ENCODE measurements at regions not wholly inside any gene's neighbourhood (a gene's known extent, or its start where the extent isn't known, plus 50 kb on each side); places are given as distances from the start of the nearest gene placed in this dataset.
A peak's percentile ranks its signal among the peaks of the same experiment; 100 is the strongest.

DNA sequence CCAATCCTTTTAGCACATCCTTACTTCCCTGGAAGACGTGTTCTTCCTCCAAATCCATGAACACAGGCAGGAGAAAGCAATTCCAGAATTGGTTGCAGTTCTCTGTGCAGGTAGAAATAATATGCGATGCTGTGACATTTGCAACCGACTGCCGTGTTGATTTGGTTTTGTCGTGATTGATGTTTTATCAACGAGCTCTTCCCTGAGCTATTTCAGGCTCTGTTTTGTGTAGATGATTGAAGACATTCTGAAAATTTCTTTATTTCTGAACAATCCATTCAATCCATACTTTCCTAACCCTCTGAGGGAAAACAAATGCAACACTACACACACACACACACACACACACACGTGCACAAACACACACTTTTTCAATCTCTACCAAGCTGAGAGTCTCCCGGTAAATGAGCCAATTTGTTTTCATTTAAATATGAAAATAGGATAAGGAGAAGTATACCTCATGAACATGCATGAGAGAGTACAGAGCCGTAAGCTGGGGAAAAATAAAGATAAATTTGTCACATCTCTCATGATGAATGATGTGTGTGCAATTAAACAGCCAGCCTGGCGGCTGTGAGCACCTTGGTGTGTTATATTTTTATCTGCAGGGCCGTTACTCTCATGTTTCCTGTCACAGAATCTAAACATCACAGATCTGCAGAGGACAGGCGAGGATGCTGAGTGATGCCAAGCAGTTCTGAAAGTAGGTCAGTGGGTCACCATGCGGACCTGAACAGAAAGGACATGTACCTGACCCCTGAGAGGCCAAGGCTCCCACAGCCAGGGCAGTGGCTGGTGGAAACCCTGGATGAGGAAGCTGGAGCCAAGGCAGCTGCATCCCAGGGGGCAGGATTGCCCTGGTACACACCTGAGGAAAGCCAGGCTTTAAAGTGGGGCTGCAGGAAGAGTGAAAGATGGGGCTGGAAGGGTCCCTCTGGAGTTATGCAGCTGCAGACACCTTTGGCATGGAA, 64.8 kb downstream of the PDCL3 start:
- DNase-seq: no peak

DNA sequence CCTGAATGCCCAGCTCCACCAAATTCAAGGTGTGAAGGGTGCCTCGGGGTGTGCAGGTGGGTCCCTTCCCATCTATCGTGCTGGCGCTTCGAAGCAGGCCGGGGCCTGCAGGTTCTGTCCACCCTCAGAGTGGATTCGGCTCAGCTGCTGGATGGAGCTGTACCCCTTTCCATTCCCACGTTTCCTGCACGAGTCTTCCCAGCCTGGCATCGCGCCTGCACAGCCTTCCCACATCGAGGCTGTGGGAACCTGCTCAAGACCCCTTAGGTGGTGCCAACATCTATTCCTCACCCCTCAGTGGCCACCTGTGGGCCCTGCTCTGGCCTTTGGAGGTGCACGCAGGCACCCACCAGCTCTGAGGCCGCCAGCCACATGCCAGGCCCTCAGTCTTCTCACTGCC, 65.7 kb downstream of the PDCL3 start:
- DNase-seq: no peak

DNA sequence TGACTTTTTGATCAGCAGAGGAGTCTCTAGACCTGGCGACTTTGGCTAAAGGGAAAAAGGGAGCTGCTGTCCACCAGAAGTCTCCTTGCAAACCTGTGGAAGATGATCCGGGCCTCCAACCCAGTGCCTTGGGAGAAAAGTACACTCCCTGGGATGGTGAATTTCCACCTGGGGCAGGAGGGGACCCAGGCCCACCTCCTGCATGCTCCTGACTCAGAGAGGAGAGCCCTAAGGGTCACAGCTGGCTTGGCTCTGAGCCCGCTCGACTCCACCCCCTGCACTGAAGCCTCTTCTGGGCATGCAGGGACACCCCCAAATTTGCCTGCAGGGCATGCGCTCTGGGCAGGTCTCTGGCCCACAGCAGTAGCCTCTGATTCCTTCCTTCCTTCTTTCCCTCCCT, 66.5 kb downstream of the PDCL3 start:
- DNase-seq: no peak

DNA sequence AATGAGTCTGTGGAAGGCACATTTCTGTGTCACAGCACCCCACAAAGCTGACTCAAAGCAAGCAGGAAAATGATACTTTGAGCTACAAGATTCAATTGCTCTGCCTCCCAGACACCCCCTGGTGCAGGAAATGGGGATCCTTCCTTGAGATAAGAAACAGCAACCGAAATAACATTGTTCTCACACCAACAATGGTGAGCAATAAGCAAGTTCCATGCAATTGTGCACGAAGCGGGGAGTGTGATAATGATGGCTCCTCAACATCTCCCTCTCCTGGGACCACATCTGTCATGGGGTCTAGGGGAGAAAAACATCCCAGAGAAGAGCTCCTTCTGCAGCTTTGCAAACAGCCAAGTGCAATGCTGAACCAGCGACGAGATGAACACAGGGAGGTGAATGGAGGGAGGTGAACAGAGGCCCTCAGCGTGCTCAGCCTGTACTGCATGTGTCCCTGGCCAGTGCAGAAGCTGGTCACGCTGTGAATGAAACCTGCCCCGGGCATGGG, 67.7 kb downstream of the PDCL3 start:
- no peak for DNase-seq

DNA sequence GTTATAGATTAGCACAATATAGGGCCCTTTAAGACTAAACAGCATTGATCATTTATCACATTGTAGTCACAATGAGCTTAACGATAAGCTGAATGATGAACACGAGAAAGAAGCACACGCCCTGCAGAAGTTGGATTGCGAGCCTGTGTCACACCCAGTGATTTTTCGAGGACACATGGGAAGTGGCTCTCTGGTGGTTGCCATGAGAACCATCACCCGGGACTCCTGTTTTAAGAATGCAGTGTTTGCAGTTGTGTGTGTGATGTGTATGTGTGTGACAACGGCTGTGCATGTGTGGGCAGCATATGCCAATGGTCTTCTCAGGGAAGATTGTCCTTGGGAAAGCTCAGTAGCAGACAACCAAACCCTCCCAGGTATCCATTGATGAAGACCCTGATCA, 69.2 kb downstream of the PDCL3 start:
- DNase-seq: no peak

DNA sequence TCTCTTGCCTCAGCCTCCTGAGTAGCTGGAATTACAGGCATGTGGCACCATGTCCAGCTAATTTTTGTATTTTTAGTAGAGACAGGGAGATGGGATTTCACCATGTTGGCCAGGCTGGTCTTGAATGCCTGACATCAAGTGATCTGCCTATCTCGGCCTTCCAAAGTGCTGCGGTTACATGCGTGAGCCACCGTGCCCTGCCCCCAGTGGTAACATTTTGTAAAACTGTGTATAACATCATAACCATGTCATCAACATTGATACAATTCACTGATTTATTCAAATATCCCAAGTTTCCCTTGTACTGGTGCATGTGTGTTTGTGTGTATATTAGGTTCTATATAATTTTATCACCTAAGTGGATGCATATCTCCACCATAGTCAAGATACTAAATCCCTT, 70.0 kb downstream of the PDCL3 start:
- DNase-seq: no peak

DNA sequence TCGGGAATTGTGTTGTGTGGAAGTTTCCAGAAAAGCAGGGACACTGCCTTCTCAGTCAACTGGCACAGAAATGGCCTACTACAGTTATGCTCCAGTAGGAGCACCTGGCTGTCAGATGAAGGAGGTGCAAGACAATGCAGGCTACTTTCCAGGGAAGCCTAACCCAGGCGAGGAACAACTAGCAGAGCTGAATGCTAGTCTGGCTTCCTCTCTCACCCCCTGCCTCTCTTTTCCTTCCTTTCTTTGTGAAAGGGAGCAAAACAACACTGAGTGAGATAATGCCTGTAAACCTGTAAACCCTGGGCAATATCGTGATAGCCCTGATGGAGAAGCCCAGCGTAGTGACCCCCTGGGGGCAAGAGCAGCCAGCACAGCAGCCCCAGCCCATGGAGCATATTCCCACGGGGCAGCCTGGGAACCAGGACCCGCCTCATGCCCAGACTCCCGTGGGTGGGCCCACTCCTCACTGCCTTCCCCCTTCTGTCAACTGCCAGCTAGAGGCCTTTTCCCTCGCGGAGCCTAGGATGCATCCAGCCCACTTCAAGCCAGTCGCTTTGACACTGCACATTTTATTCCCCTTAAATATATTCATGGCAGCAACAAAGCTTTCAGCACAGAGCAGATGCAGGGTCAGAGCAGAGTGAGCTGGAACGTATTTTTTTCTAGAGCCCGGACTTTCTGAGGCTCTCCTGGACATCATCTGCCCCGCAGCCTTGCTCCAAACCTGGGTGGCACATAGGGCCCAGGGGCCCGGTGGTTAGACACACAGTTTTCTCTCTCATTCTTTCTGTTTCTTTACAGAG, 77.0 kb downstream of the PDCL3 start:
- no peak for DNase-seq

DNA sequence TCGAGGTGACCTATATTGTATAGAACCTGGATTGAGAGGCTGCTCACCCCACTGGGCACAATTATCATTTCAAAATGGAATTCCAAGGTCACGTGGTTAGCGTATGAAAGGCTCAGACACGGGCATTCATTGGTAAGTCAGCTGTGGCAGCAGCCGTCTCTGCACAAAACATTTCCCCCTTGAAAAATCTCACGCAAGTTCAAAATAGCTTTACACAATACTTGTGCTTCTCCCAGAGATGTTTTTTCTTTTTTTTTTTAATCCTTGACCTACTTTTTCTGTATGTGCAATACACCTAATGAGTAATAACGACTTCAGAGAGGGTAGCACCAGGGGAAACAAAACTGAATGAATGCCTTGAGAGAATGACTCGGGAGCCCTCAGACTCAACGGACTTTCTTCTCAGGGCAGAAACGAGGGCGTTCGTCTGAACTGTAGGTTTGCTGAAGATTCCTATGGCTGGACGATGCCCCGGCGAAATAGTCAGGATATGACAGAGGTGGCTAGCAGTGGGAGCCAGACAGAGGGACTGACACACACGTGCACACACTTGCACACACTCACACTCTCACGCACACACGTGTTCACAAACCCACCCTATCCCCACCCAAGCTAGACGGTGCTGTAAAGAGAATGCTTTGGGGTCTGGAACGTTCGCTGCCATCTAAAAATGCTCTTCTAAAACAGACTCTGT, 77.8 kb downstream of the PDCL3 start:
- DNase-seq: no peak

DNA sequence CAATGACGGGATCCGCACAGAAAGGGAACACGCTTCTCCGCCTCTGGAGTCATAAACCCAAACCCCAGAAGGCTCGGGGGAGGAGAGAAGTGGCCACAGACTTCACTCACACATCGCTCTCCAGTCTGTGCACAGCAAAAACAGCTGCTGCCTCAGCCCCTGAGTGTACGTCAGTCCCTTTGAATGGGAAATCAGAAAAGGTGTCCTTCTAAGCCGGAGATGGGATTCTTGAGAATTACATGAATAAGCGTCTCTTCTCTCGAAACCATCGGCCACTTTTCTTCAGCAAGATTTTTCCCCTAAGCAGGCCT, 78.3 kb downstream of the PDCL3 start:
- no peak for DNase-seq

DNA sequence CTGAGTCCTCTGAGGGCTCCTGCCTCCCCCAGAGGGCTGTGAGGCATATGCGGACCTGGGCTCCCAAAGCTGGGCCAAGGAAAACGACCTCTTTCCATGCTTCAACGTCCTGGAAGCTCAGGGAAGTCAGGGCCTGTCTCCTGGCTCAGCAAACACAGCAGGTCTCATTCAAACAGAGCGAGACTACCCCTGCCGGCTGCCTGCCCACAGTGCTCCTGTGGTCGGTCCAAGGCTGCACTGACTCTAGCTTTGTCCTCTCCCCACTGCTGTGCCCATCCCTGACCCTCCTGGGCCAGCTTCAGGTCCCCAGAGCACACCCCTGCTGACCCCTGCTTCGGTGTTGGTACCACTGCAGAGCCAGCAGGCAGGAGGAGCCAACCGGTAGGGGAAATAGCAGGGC, 79.6 kb downstream of the PDCL3 start:
- no peak for DNase-seq

DNA sequence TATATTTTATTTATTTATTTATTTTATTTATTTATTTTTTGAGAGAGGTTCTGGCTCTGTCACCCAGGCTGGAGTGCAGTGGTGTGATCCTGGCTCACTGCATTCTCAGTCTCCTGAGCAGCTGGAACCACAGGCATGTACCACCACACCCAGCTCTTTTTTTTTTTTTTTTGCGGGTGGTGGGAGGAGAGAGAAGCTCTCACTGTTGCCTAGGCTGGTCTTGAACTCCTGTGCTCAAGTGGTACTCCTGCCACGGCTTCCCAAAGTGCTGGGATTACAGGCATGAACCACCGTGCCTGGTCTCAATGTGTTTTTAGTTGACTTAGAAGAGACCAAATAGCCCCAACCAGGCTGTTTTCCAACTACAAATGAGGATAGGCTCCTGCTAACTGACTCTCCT, 80.7 kb downstream of the PDCL3 start:
- no peak for DNase-seq

DNA sequence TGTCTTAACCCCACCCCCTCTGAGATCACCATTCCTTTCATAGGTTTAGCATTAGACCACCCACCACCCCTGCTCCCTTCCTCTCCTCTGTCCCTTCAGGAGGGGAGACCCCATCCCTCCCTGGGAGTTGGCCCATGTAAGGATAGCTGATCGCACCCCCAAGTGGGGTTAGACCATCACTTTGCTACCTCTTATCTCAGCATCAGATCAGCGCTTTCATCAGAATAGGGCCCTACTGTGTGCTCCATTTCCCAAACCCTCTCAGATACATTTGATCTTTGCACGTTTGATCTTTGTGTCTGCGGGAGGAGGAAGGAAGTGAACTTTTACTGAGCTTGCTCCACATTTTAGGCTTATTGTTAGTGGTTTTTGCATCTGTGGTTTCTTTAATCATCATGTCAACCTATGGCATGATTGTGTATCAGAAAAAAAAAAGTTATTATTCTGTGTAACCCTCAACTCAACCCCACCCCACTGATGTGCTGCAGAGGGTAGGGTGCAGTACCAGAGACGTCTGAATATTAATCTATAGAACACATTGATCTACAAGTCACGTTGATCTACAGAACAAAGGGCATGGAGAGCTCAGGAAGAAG, 81.2 kb downstream of the PDCL3 start:
- peak; percentile 4 to 15 for DNase-seq

DNA sequence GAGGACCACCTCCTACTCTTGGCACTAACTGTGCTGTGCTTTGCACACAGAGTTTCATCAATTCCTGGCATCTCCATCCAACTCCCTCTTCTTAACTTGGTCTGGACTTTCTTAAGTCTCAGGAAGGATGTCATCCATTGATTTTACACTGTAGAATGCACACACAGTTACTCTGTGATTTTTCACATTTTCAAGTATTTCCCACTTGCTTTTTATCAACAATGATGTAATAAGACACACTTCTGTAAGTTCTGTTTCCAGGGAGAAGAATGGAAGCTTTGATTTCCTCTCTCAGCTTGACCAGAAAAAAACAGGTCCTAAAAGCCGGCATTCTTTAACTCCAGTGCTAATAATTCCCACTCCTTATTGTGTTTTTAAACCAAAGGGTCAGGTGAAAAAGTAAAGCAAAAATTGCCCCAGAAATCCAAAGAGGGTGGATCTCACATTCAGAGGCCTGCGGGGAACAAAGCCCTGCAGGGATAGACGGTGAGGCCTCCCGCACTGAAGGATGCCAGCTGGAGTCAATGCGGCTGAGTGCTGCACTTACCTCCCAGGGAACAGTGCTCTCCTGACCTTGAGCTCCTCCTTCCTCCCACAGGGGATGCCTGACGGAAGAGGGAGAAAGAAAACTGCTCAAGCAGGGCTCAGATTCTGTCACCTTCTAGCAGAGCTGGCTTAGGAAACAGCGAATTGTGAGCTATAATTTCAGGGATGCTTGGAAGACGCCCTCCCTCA, 83.1 kb downstream of the PDCL3 start:
- no peak for DNase-seq

DNA sequence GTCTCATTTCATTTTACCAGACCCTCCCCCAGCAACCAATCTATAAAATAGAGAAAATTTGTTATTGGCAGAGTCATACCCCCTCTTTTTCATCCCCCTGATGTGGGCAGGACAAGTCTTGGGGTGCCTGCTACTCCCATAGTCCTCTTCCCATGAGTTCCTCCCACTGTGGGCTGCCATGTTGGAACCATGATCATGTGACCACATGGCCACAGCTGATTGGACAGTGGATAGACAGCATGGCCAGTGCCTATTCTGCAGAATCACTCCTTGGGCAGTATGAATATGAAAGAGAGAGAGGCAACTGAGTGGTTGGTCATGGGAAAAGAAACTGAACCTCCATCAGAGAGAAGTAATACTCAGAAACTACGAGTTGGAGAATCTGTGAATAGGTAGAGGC, 84.9 kb downstream of the PDCL3 start:
- no peak for DNase-seq

DNA sequence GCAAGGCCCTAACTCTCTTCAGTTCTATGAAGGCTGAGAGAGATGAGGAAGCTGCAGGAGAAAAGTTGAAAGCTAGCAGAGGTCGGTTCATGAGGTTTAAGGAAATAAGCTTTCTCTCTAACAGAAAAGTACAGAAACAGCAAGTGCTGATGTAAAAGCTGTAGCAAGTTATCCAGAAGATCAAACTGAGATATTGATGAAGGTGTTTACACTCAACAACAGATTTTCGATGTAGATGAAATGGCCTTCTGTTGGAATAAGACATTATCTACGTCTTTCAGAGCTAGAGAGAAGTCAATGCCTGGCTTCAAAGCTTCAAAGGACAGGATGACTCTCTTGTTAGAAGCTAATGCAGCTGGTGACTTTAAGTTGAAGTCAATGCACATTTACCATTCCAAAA, 87.4 kb downstream of the PDCL3 start:
- no peak for DNase-seq

DNA sequence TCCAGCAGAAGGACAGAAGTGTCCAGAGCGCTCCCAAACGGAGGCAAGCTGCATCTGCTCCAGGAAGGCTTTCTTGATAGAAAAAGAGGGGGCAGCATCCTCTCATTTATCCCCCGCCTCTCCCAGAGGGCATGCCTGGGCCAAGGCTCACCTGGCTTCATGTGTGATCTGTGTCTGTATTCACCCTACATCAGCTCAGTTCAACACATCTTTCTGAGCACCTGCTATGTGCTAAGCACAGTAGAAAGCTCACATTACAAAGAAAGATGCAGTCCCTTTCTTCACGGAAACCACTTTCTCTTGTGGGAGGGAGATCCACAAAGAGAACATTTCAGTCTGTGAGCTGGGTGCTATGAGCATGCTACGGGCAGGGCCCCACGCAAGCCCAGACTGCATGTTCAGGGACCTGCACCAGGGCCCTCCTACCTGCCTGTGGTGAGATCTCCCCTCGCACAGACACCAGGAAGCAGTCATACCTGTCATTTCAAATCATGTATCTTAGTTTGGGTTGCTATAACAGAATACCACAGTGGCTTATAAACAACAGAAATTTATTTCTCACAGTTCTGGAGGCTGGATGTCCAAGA, 90.7 kb downstream of the PDCL3 start:
- DNase-seq: no peak

DNA sequence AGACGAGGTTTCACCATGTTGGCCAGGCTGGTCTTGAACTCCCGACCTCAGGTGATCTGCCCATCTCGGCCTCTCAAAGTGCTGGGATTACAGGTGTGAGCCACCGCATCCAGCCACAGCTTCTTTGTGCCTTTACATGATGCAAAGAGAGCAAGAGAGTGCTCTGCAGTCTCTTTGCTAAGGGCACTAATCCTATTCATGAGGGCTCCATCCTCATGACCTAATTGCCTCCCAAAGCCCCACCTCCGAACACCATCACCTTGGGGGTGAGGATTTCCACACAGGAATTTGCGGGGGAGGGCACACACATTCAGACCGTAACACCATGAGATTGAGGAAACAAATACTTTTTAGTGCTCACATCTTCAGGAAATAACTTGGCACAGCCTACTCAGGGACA, 91.8 kb downstream of the PDCL3 start:
- no peak for DNase-seq

DNA sequence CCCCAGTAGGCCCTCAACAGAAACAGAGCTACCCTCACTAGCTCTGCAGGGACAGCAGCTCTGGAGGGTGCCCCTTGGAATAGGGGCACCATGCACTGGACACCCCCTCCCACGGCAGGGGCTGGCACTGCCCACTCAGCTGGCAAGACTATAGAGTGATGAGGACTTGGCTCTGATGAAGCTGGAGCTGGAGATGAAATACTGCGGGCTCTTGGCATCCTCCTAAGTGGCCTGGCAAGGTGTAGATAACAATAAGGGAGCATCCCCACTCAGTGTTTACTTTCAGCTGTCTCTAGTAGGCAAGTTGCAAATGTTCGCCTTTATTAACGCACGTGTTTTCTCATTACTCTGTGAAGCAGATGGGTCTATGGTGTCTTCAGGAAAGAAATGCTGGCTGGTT, 92.7 kb downstream of the PDCL3 start:
- DNase-seq: no peak

DNA sequence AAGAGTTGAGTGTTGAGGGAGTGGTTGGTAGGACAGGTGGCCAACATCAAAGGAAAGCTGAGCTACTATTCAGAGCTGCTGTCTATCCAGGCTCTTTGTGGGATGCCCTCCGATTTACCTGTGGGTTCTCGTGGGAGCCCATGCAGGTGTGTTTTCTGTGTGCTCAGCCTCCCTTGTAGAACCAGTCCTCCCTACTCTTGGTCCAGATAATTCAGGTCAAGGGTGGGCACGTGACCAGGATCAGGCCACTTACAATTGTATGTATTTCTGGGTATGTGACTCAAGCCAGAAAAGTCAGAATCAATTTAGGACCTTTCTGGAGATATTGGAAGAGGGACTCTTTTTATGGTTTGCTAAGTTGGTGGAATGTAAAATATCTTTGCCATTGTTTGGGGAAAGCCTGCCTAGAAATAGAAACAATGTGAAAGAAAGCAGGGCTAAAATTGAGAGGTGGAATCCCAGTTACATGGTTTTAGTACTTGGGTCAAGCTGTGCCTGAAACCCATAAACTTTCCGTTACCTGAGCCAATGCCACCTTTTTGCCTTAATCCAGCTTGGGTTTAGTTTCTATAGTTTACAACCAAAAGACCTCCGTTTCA, 93.2 kb downstream of the PDCL3 start:
- no peak for DNase-seq

DNA sequence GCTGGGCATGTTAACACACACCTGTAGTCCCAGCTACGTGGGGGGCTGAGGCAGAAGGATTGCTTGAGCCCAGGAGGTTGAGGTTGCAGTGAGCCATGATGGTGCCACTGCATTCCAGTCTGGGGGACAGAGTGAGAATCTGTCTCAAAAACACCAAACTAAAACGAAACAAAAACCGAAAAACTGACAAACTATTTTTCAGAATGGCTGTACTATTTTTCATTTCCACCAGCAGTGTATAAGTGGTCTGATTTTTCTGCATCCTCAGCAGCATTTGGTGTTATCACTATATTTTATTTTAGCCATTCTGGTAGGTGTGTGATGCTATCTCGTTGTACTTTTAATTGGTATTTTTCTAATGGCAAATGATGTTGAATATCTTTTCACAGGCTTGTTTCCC, 95.2 kb downstream of the PDCL3 start:
- no peak for DNase-seq

DNA sequence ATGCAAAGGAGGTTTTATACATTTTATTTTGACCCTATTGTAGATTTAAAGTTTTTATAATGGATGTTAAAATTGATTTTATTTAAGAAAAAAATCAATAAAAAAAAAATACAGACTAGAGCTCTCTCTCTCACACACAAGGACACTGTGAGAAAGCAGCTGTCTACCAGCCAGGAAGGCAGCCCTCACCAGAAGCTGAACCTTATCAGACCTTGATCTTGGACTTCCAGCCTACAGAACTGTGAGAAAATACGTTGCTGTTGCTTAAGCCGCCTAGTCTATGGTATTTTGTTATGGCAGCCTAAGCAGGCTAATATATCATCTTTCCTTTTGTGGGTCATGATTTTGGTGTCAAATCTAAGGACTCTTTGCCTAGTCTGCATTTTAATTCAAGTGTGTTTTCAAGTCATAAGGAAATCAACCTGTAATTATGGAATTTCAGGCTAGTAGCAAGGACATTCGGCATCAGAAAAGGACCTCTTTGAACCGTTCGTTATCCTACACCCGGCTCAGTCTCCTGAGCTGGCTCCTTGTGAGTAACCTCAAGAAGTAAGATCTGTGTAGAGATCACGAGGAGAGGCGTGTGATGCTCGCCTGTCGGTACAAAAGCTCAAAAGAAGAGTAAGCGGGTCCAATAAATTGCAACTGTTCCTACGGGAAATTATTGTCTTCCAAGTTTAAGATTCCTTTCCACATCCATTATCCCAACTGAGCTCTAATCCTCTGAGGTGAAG, 98.2 kb downstream of the PDCL3 start:
- DNase-seq: no peak

All from Kasumi-1 (cell line).